CD4-positive, alpha-beta memory T cell (primary cell): ENCODE measurements at regions not wholly inside any gene's neighbourhood (a gene's known extent, or its start where the extent isn't known, plus 50 kb on each side); places are given as distances from the start of the nearest gene placed in this dataset.
A peak's percentile ranks its signal among the peaks of the same experiment; 100 is the strongest.
"Not testable (repeated sequence)": the region's sequence is repeated elsewhere in the genome, so short reads cannot be mapped to it uniquely, and the experiment has no call there.

ENCODE experiments used
- CTCF ChIA-PET: fragments of 350-600 bp; sonication (Branson Sonifier 250); formaldehyde crosslinking; loops from one replicate; lab custom pipeline; 2021; ENCODE audit warnings: inconsistent platforms; ENCODE audit not compliant: partially characterized antibody; lab: Charles Lee
- POLR2A ChIA-PET: fragments of 350-600 bp; sonication (Branson Sonifier 250); formaldehyde crosslinking; loops from one replicate; lab custom pipeline; 2021; ENCODE audit not compliant: partially characterized antibody; lab: Charles Lee
- DNase-seq, 5 donors: peaks; one replicate each; pipeline versions ENCODE4 v3.0.0 to v3.0.0-alpha.2; 2020 to 2022; ENCODE audit warnings: mixed read lengths in 1 of 5
- H3K27ac ChIP-seq: one replicate; pipeline ENCODE4 v1.7.0; 2013; ENCODE audit warnings: low read depth, low read length
- H3K27me3 ChIP-seq: 2 replicates; pipeline ENCODE4 v1.7.0; 2013; ENCODE audit warnings: mild to moderate bottlenecking, low read length, moderate library complexity; ENCODE audit not compliant: insufficient read depth
- H3K36me3 ChIP-seq: 2 replicates; pipeline ENCODE4 v1.7.0; 2013; ENCODE audit warnings: mild to moderate bottlenecking, low read length, moderate library complexity; ENCODE audit not compliant: insufficient read depth
- H3K4me1 ChIP-seq: 2 replicates; pipeline ENCODE4 v1.7.0; 2013; ENCODE audit warnings: mild to moderate bottlenecking, low read length, moderate library complexity; ENCODE audit not compliant: insufficient read depth
- H3K4me3 ChIP-seq, 2 donors: one replicate each; pipeline ENCODE4 v1.7.0; 2013; ENCODE audit warnings: low read length in 2 of 2, mild to moderate bottlenecking in 1 of 2
- H3K9me3 ChIP-seq, 2 donors: one replicate each; pipeline ENCODE4 v1.7.0; 2013; ENCODE audit warnings: low read length in 2 of 2, control low read depth in 1 of 2; ENCODE audit not compliant: control insufficient read depth in 1 of 2
- H3K27ac Mint-ChIP-seq, 7 donors: one replicate each; pipeline ENCODE4 v1.8.0; 2020 to 2021; ENCODE audit warnings: mixed read lengths in 7 of 7, mild to moderate bottlenecking in 6 of 7, inconsistent platforms in 3 of 7, moderate library complexity in 3 of 7
- H3K27me3 Mint-ChIP-seq, 2 donors: one replicate each; pipeline ENCODE4 v1.8.0; 2020 to 2021; ENCODE audit warnings: mixed read lengths in 2 of 2
- H3K36me3 Mint-ChIP-seq, 2 donors: one replicate each; pipeline ENCODE4 v1.8.0; 2020 to 2021; ENCODE audit warnings: mixed read lengths in 2 of 2, inconsistent platforms in 1 of 2, mild to moderate bottlenecking in 1 of 2
- H3K4me1 Mint-ChIP-seq, 4 donors: one replicate each; pipeline ENCODE4 v1.8.0; 2020 to 2021; ENCODE audit warnings: mixed read lengths in 4 of 4, mild to moderate bottlenecking in 1 of 4
- H3K4me3 Mint-ChIP-seq, 8 donors: one replicate each; pipeline ENCODE4 v1.8.0; 2020 to 2021; ENCODE audit warnings: mixed read lengths in 8 of 8, mild to moderate bottlenecking in 7 of 8, moderate library complexity in 6 of 8, inconsistent platforms in 3 of 8
- H3K9me3 Mint-ChIP-seq, 8 donors: one replicate each; pipeline ENCODE4 v1.8.0; 2020 to 2021; ENCODE audit warnings: mixed read lengths in 8 of 8, mild to moderate bottlenecking in 5 of 8, inconsistent platforms in 3 of 8, moderate library complexity in 1 of 8
- intact Hi-C: fragments of 100-400 bp; cut with micrococcal nuclease; formaldehyde crosslinking; loops from one replicate; pipeline ENCODE4 v1.15.1; 2023

GRCh38 chr6:25136854-25137253, 142.3 kb upstream of the CARMIL1 start:
- H3K36me3 Mint-ChIP-seq = peaks cover 14 to 25% of the 10 kb centered on the region in 2 donors
- intact Hi-C loops = loop anchor here (5.0 kb wide), 2 partner anchors 85 to 95 kb away; no protein-coding TSS in a partner anchor
- no peak for DNase-seq
- peak overlapping the region; percentile 40 to 65 for H3K4me3 ChIP-seq
- peak overlapping the region; percentile 87 to 97 (median 90) for H3K4me3 Mint-ChIP-seq
- H3K4me1 Mint-ChIP-seq = peaks cover 28 to 57% (median 39%) of the 10 kb centered on the region in 4 donors
- no peaks in the 10 kb centered on the region for H3K9me3 ChIP-seq
- peaks cover 0 to 13% (median 8%) of the 10 kb centered on the region in 8 donors for H3K9me3 Mint-ChIP-seq
- ChIA-PET CTCF (interaction anchor here (0.6 kb wide), 1 partner anchor 11 kb away, joined by 7 read pairs; no protein-coding TSS in a partner anchor), POLR2A (interaction anchor here (1.5 to 1.8 kb wide), 2 partner anchors 9 to 110 kb away, joined by 4 to 5 read pairs; no protein-coding TSS in a partner anchor)
- no peaks in the 10 kb centered on the region for H3K36me3 ChIP-seq
- H3K27me3 Mint-ChIP-seq = no peaks in the 10 kb centered on the region
- peak overlapping the region; percentile 86 to 96 (median 94) for H3K27ac Mint-ChIP-seq
- H3K27me3 ChIP-seq = no peaks in the 10 kb centered on the region
- H3K27ac ChIP-seq = peak overlapping the region; percentile 52
- H3K4me1 ChIP-seq = peaks cover 55% of the 10 kb centered on the region

- Histone ChIP-seq H3K36me3 (no peaks in the 10 kb centered on the region), H3K9me3 (no peaks in the 10 kb centered on the region), H3K27ac (peak overlapping the region; percentile 52), H3K4me1 (peaks cover 52% of the 10 kb centered on the region), H3K27me3 (no peaks in the 10 kb centered on the region), H3K4me3 (peak overlapping the region; percentile 57 to 65)
- Mint-ChIP-seq H3K9me3 (peaks cover 0 to 11% (median 7%) of the 10 kb centered on the region in 8 donors), H3K4me3 (peak overlapping the region; percentile 87 to 97 (median 90)), H3K36me3 (peaks cover 11 to 21% of the 10 kb centered on the region in 2 donors), H3K4me1 (peaks cover 24 to 54% (median 37%) of the 10 kb centered on the region in 4 donors), H3K27me3 (no peaks in the 10 kb centered on the region), H3K27ac (peak overlapping the region; percentile 86 to 96 (median 94))
- peak in 4 of 5 donors; percentile 17 to 26 (median 23) for DNase-seq
- intact Hi-C loops = loop anchor here (5.0 kb wide), 2 partner anchors 85 to 95 kb away; no protein-coding TSS in a partner anchor
- CTCF ChIA-PET = interaction anchor here (0.9 to 2.7 kb wide), 5 partner anchors 86 to 352 kb away, joined by 3 to 15 read pairs (median 3); no protein-coding TSS in a partner anchor
- POLR2A ChIA-PET = interaction anchor here (0.6 to 2.3 kb wide), 22 partner anchors 9 to 642 kb away, joined by 3 to 11 read pairs (median 4); partner anchors contain the start of genes ACOT13 and TDP2
Measured at GRCh38 chr6:25137480-25137879, 141.7 kb upstream of the CARMIL1 start.

GRCh38 chr6:25137916-25138232, 141.3 kb upstream of the CARMIL1 start:
- CTCF ChIA-PET = interaction anchor here (0.9 to 2.7 kb wide), 6 partner anchors 86 to 352 kb away, joined by 3 to 15 read pairs (median 3); no protein-coding TSS in a partner anchor

GRCh38 chr6:25138233-25138933, 140.8 kb upstream of the CARMIL1 start:
- H3K4me3 ChIP-seq = peak overlapping the region; percentile 57 to 65
- peak overlapping the region; percentile 52 for H3K27ac ChIP-seq
- no peaks in the 10 kb centered on the region for H3K36me3 ChIP-seq
- peak; percentile 60 to 75 (median 70) for DNase-seq
- no peaks in the 10 kb centered on the region for H3K27me3 Mint-ChIP-seq
- H3K27me3 ChIP-seq = no peaks in the 10 kb centered on the region
- ChIA-PET CTCF (interaction anchor here (0.9 to 2.7 kb wide), 6 partner anchors 85 to 351 kb away, joined by 3 to 15 read pairs (median 3); no protein-coding TSS in a partner anchor), POLR2A (interaction anchor here (0.6 to 2.3 kb wide), 28 partner anchors 8 to 643 kb away, joined by 3 to 11 read pairs (median 4); partner anchors contain the start of genes ACOT13, C6orf62, CARMIL1 and TDP2)
- H3K27ac Mint-ChIP-seq = peak overlapping the region; percentile 86 to 96 (median 94)
- H3K9me3 ChIP-seq = no peaks in the 10 kb centered on the region
- peaks cover 0 to 3% (median under 1%) of the 10 kb centered on the region in 8 donors for H3K9me3 Mint-ChIP-seq
- peaks cover 2 to 14% of the 10 kb centered on the region in 2 donors for H3K36me3 Mint-ChIP-seq
- H3K4me1 ChIP-seq = peaks cover 43% of the 10 kb centered on the region
- peaks cover 20 to 45% (median 31%) of the 10 kb centered on the region in 4 donors for H3K4me1 Mint-ChIP-seq
- intact Hi-C loops = loop anchor here (5.0 kb wide), 2 partner anchors 84 to 96 kb away; no protein-coding TSS in a partner anchor
- peak overlapping the region; percentile 87 to 97 (median 90) for H3K4me3 Mint-ChIP-seq

More at GRCh38 chr6:25137916-25138232, 141.3 kb upstream of the CARMIL1 start:
- intact Hi-C loops = loop anchor here (5.0 kb wide), 2 partner anchors 84 to 96 kb away; no protein-coding TSS in a partner anchor
- H3K36me3 Mint-ChIP-seq = peaks cover 7 to 18% of the 10 kb centered on the region in 2 donors
- peaks cover 22 to 50% (median 35%) of the 10 kb centered on the region in 4 donors for H3K4me1 Mint-ChIP-seq
- no peak for DNase-seq
- Histone ChIP-seq H3K27ac (peak overlapping the region; percentile 52), H3K4me1 (peaks cover 48% of the 10 kb centered on the region), H3K9me3 (no peaks in the 10 kb centered on the region), H3K4me3 (peak overlapping the region; percentile 57 to 65), H3K36me3 (no peaks in the 10 kb centered on the region), H3K27me3 (no peaks in the 10 kb centered on the region)
- POLR2A ChIA-PET = interaction anchor here (0.6 to 2.3 kb wide), 25 partner anchors 8 to 642 kb away, joined by 3 to 11 read pairs (median 4); partner anchors contain the start of genes ACOT13, C6orf62 and TDP2
- peaks cover 0 to 7% (median 5%) of the 10 kb centered on the region in 8 donors for H3K9me3 Mint-ChIP-seq
- no peaks in the 10 kb centered on the region for H3K27me3 Mint-ChIP-seq
- peak overlapping the region; percentile 86 to 96 (median 94) for H3K27ac Mint-ChIP-seq
- H3K4me3 Mint-ChIP-seq = peak overlapping the region; percentile 87 to 97 (median 90)

GRCh38 chr6:25138934-25139415, 140.2 kb upstream of the CARMIL1 start:
- no peak for DNase-seq
- H3K4me3 ChIP-seq = peak overlapping the region; percentile 57 to 65
- H3K9me3 Mint-ChIP-seq = no peaks in the 10 kb centered on the region
- peak overlapping the region; percentile 52 for H3K27ac ChIP-seq
- peak overlapping the region; percentile 86 to 96 (median 94) for H3K27ac Mint-ChIP-seq
- H3K36me3 ChIP-seq = no peaks in the 10 kb centered on the region
- no peaks in the 10 kb centered on the region for H3K9me3 ChIP-seq
- H3K36me3 Mint-ChIP-seq = peaks cover 0 to 13% of the 10 kb centered on the region in 2 donors
- H3K27me3 ChIP-seq = no peaks in the 10 kb centered on the region
- H3K27me3 Mint-ChIP-seq = no peaks in the 10 kb centered on the region
- H3K4me3 Mint-ChIP-seq = peak overlapping the region; percentile 87 to 97 (median 90)
- POLR2A ChIA-PET = interaction anchor here (0.7 to 2.3 kb wide), 16 partner anchors 8 to 643 kb away, joined by 3 to 10 read pairs (median 5); partner anchors contain the start of genes ACOT13, C6orf62, CARMIL1 and TDP2
- H3K4me1 Mint-ChIP-seq = peaks cover 20 to 42% (median 29%) of the 10 kb centered on the region in 4 donors
- CTCF ChIA-PET = interaction anchor here (1.0 to 2.7 kb wide), 5 partner anchors 85 to 213 kb away, joined by 3 to 15 read pairs (median 3); no protein-coding TSS in a partner anchor
- intact Hi-C loops = loop anchor here (5.0 kb wide), 2 partner anchors 83 to 97 kb away; no protein-coding TSS in a partner anchor
- peaks cover 37% of the 10 kb centered on the region for H3K4me1 ChIP-seq

GRCh38 chr6:25139608-25140007, 139.6 kb upstream of the CARMIL1 start:
- intact Hi-C loops = loop anchor here (5.0 kb wide), 2 partner anchors 83 to 97 kb away; no protein-coding TSS in a partner anchor
- not testable (repeated sequence) for DNase-seq, H3K27me3 Mint-ChIP-seq, H3K27me3 ChIP-seq, H3K4me3 ChIP-seq, H3K9me3 Mint-ChIP-seq, H3K36me3 ChIP-seq, H3K27ac Mint-ChIP-seq, H3K9me3 ChIP-seq, H3K27ac ChIP-seq
- peaks cover 18 to 42% (median 26%) of the 10 kb centered on the region in 4 donors for H3K4me1 Mint-ChIP-seq
- H3K36me3 Mint-ChIP-seq = peaks cover 0 to 13% of the 10 kb centered on the region in 2 donors
- POLR2A ChIA-PET = interaction anchor here (1.5 to 2.3 kb wide), 4 partner anchors 9 to 112 kb away, joined by 7 to 10 read pairs (median 8); no protein-coding TSS in a partner anchor
- H3K4me1 ChIP-seq = peaks cover 31% of the 10 kb centered on the region
- CTCF ChIA-PET = interaction anchor here (2.7 kb wide), 1 partner anchor 113 kb away, joined by 15 read pairs; no protein-coding TSS in a partner anchor
- peak overlapping the region in 1 of 8 donors; percentile 97 for H3K4me3 Mint-ChIP-seq
